ENCODE measurements at regions not wholly inside any gene's neighbourhood (a gene's known extent, or its start where the extent isn't known, plus 50 kb on each side); places are given as distances from the start of the nearest gene placed in this dataset.

DNA sequence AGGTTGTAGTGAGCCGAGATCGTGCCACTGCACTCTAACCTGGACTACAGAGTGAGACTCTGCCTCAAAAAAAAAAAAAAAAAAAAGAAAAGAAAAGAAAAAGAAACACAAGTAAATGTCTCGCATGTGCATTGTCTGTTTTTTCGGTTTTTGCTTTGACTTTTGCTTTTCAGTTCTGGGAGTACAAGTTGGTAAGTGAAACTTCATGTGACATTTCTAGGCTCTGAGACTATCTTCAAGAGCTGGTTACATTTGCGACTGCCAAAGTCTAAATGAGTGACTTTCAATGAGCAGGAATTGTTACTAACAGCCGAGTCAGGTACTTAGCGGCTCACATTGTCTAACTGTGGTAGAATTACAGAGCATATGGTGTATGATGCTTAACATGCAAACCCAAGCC, 107.0 kb upstream of the CELF2 start:
- TF ChIP-seq CTCF (IDR thresholded peaks at IDR 0.05; ENCODE audit: extremely low read depth in 1 of 2, insufficient read depth in 1 of 2, low read depth in 1 of 2, low read length in 2 of 2): no peak
- no peak for TF ChIP-seq POLR2AphosphoS5 (IDR thresholded peaks at IDR 0.05; ENCODE audit: insufficient read depth, low read depth, low read length)
- no peak for TF ChIP-seq FOS (IDR thresholded peaks at IDR 0.05; ENCODE audit: borderline replicate concordance, insufficient read depth, low read length)
- TF ChIP-seq EZH2 (IDR thresholded peaks at IDR 0.05; ENCODE audit: borderline replicate concordance, low read depth, low read length, severe bottlenecking): no peak
- no peak for TF ChIP-seq GATA2 (IDR thresholded peaks at IDR 0.05; ENCODE audit: insufficient read depth, insufficient read length, low read depth, low read length)
- TF ChIP-seq JUN (IDR thresholded peaks at IDR 0.05; ENCODE audit: borderline replicate concordance, insufficient read depth, insufficient read length, low read depth): no peak
- TF ChIP-seq, protein P1, sequence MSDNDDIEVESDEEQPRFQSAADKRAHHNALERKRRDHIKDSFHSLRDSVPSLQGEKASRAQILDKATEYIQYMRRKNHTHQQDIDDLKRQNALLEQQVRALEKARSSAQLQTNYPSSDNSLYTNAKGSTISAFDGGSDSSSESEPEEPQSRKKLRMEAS (IDR thresholded peaks at IDR 0.05; ENCODE audit: insufficient read depth, insufficient read length): no peak
- no peak for TF ChIP-seq MYC (IDR thresholded peaks at IDR 0.05; ENCODE audit: low read depth, low read length)
- TF ChIP-seq POLR2A (IDR thresholded peaks at IDR 0.05; ENCODE audit: low read depth, low read length): no peak
- H3K4me2 ChIP-seq (ENCODE audit: insufficient read depth, low read length): no peak overlapping the region
- FAIRE-seq (no peak), DNase-seq (ENCODE audit: low read depth, low spot score) (no peak)
- H3K36me3 ChIP-seq (ENCODE audit: control insufficient read depth in 2 of 2, extremely low read depth in 1 of 2, insufficient read depth in 2 of 2, low read length in 2 of 2): no peaks in the 10 kb centered on the region
- no peak overlapping the region for H3K9ac ChIP-seq (replicated peaks; ENCODE audit: extremely low read depth, insufficient read depth, low read length)
- no peaks in the 10 kb centered on the region for H4K20me1 ChIP-seq (replicated peaks; ENCODE audit: control insufficient read depth, extremely low read depth, insufficient read depth, low read length)
- no peak overlapping the region for H2AFZ ChIP-seq (ENCODE audit: low read depth, low read length)
- no TSS peak for BruUV-seq (replicated peaks)
- POLR2A ChIA-PET: interaction anchor here (0.7 kb wide), 1 partner anchor 65 kb away, joined by 6 read pairs; no protein-coding TSS in a partner anchor
- H3K9me1 ChIP-seq (replicated peaks; ENCODE audit: control insufficient read depth, extremely low read depth, insufficient read depth, low read length): no peaks in the 10 kb centered on the region
- H3K27me3 ChIP-seq (ENCODE audit: control insufficient read depth in 2 of 2, insufficient read depth in 2 of 2, low read length in 2 of 2): no peaks in the 10 kb centered on the region
- CTCF ChIA-PET: interaction anchor here (1.2 kb wide), 1 partner anchor 1568 kb away, joined by 4 read pairs; no protein-coding TSS in a partner anchor
- H3K4me3 ChIP-seq (replicated peaks in 1 of 3; ENCODE audit: insufficient read depth in 1 of 3, low read depth in 1 of 3, low read length in 3 of 3): no peak overlapping the region
- H3K9me3 ChIP-seq (replicated peaks; ENCODE audit: control insufficient read depth, insufficient read depth, low read length): no peaks in the 10 kb centered on the region
- no peaks in the 10 kb centered on the region for H3K4me1 ChIP-seq (ENCODE audit: control insufficient read depth, extremely low read depth, insufficient read depth, low read length)
- no peak overlapping the region for H3K27ac ChIP-seq (ENCODE audit: insufficient read depth, low read depth, low read length)
- dilution Hi-C loops (cut with MboI; ENCODE audit: extremely low pct_ligation_motif_present, low sequenced_read_pairs) (no loop called here), intact Hi-C loops (cut with micrococcal nuclease) (no loop called here)
- H3K79me2 ChIP-seq (ENCODE audit: control insufficient read depth, insufficient read depth, low read length): no peaks in the 10 kb centered on the region

Measured in endothelial cell of umbilical vein (primary cell).